ENCODE measurements at regions not wholly inside any gene's neighbourhood (a gene's known extent, or its start where the extent isn't known, plus 50 kb on each side); places are given as distances from the start of the nearest gene placed in this dataset.
"Not testable (repeated sequence)": the region's sequence is repeated elsewhere in the genome, so short reads cannot be mapped to it uniquely, and the experiment has no call there.

DNA sequence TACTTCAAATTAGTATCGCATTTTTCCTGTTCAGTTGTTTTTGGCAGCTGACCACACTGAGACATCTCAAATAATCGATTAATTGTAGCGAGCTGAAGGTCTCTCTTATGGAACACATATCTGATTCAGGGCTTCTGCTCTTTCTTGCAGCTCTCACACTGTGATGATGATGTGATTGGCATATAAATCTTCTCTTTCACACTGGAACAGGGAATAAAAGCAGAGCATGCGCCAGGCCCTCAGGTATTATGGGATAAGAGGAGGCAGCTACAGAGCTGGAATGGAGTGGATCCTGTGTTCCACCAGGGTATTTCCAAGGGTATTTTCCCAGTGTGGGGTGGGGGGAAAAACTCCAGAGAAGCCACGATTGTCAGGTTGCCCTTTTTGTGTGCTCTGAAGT is 265.4 kb upstream of the CASK start:
- Histone ChIP-seq H3K4me1 (no peaks in the 10 kb centered on the region), H3K9me3 (no peaks in the 10 kb centered on the region), H3K27me3 (no peaks in the 10 kb centered on the region), H3K4me3 (no peak overlapping the region), H3K27ac (no peak overlapping the region), H3K36me3 (no peaks in the 10 kb centered on the region)
- ATAC-seq = no peak
- no peak for DNase-seq
- TF ChIP-seq POLR2A (IDR thresholded peaks at IDR 0.05) = no peak
- TF ChIP-seq, protein P1, sequence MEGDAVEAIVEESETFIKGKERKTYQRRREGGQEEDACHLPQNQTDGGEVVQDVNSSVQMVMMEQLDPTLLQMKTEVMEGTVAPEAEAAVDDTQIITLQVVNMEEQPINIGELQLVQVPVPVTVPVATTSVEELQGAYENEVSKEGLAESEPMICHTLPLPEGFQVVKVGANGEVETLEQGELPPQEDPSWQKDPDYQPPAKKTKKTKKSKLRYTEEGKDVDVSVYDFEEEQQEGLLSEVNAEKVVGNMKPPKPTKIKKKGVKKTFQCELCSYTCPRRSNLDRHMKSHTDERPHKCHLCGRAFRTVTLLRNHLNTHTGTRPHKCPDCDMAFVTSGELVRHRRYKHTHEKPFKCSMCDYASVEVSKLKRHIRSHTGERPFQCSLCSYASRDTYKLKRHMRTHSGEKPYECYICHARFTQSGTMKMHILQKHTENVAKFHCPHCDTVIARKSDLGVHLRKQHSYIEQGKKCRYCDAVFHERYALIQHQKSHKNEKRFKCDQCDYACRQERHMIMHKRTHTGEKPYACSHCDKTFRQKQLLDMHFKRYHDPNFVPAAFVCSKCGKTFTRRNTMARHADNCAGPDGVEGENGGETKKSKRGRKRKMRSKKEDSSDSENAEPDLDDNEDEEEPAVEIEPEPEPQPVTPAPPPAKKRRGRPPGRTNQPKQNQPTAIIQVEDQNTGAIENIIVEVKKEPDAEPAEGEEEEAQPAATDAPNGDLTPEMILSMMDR (IDR thresholded peaks at IDR 0.05) = no peak
- WGBS (ENCODE audit: insufficient coverage, low coverage, low lambda C conversion rate, missing lambda C conversion rate) = 59% methylated on average over 5 of the region's 5 CpGs
- intact Hi-C loops (cut with DNase I) = no loop called here

DNA sequence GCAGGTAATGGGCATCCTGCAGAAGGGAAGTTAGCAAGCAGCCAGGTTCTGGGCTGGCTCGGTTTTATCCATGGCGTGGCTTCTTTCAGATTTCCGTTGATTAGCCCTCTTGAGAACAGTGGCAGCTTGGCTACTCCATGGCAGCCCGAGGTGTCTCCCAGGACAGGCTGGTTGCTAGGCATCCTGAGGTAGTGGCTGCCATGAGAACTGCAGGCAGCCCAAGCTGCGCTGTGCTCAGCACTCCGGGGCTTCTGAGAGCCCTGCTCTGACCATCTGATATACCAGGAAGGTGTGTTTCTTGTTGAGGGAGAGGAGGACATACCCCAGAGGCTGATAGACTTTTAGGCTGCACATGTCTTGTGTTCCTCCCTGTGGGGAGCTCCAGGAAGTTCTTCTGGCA is 253.4 kb upstream of the CASK start:
- TF ChIP-seq, protein P1 (IDR thresholded peaks at IDR 0.05) = no peak
- TF ChIP-seq POLR2A (IDR thresholded peaks at IDR 0.05) = no peak
- no peak overlapping the region for H3K4me3 ChIP-seq
- ATAC-seq = peak in 1 of 4 donors; percentile 35
- intact Hi-C loops (cut with DNase I) = no loop called here
- no peak for DNase-seq
- no peaks in the 10 kb centered on the region for H3K4me1 ChIP-seq
- H3K27me3 ChIP-seq = no peaks in the 10 kb centered on the region
- no peak overlapping the region for H3K27ac ChIP-seq
- 30% methylated on average over 2 of the region's 6 CpGs for WGBS (ENCODE audit: insufficient coverage, low coverage, low lambda C conversion rate, missing lambda C conversion rate)
- H3K9me3 ChIP-seq = no peaks in the 10 kb centered on the region
- no peaks in the 10 kb centered on the region for H3K36me3 ChIP-seq

DNA sequence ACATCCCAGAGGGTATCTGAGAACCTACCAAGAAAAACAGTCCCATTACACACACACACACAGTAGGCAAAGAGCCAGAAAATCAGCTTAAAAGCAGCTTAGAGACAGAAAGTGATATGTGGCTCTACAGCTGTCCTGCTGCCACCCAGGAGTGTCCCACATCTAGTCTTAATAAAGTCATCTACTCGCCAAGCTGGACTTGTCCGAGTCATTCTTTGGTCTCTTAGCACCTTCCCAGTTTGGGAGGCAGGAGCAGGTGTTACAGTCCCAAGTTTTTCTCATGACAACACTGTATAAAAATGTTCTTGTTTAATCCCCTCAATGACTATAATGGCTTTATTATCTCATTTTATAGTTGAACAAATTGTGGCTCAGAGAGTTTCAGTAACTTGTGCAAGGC is 252.5 kb upstream of the CASK start:
- DNase-seq = no peak
- H3K27ac ChIP-seq = no peak overlapping the region
- 74% methylated on average over 2 of the region's 2 CpGs for WGBS (ENCODE audit: insufficient coverage, low coverage, low lambda C conversion rate, missing lambda C conversion rate)

DNA sequence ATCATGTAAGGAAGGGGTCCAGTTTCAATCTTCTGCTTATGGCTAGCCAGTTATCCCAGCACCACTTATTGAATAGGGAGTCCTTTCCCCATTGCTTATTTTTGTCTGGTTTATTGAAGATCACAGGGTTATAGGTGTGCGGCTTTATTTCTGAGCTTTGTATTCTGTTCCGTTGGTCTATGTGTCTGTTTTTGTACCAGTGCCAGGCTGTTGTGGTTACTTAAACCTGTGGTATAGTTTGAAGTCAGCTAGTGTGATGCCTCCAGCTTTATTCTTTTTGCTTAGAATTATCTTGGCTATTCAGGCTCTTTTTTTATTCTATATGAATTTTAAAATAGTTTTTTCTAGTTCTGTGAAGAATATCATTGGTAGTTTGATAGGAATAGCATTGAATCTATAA is 234.6 kb upstream of the CASK start:
- ATAC-seq; H3K36me3 ChIP-seq; H3K9me3 ChIP-seq; H3K4me3 ChIP-seq; H3K27me3 ChIP-seq; intact Hi-C loops (cut with DNase I); H3K27ac ChIP-seq; H3K4me1 ChIP-seq; DNase-seq: not testable (repeated sequence)
- 78% methylated on average over 2 of the region's 2 CpGs for WGBS (ENCODE audit: insufficient coverage, low coverage, low lambda C conversion rate, missing lambda C conversion rate)

More for the DNA sequence above, 252.5 kb upstream of the CASK start:
- intact Hi-C loops (cut with DNase I) = no loop called here
- Histone ChIP-seq H3K36me3 (no peaks in the 10 kb centered on the region), H3K4me1 (no peaks in the 10 kb centered on the region), H3K9me3 (no peaks in the 10 kb centered on the region), H3K4me3 (no peak overlapping the region), H3K27me3 (no peaks in the 10 kb centered on the region)
- ATAC-seq = no peak
- no peak for TF ChIP-seq POLR2A (IDR thresholded peaks at IDR 0.05)
- TF ChIP-seq, protein P1 (IDR thresholded peaks at IDR 0.05) = no peak

DNA sequence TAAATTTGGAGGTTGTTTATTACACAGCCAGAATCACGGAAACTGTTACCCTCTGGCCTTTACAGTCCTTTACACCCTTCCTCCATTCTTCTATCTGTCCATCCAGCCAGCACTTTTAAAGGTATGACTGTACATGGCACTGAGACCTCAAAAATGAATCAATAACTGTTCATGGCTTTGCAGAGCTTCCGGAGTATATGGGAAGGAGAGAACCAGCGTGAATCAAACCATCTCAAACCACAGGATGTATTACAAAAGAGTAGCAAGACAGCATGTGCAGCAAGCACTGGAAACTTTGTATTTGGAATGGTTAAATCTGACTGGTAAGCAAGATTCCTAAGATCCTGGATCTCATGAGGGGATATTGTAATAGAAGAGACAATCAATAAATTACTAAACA is 228.5 kb upstream of the CASK start:
- no peak for TF ChIP-seq POLR2A (IDR thresholded peaks at IDR 0.05)
- TF ChIP-seq, protein P1 (IDR thresholded peaks at IDR 0.05) = no peak
- H3K27ac ChIP-seq = no peak overlapping the region
- no peaks in the 10 kb centered on the region for H3K9me3 ChIP-seq
- DNase-seq = no peak
- intact Hi-C loops (cut with DNase I) = no loop called here
- WGBS (ENCODE audit: insufficient coverage, low coverage, low lambda C conversion rate, missing lambda C conversion rate) = 54% methylated on average over 3 of the region's 3 CpGs
- H3K27me3 ChIP-seq = no peaks in the 10 kb centered on the region
- H3K4me1 ChIP-seq = no peaks in the 10 kb centered on the region
- ATAC-seq = no peak
- no peak overlapping the region for H3K4me3 ChIP-seq
- no peaks in the 10 kb centered on the region for H3K36me3 ChIP-seq
